Fibroblast of villous mesenchyme (primary cell): ENCODE measurements at regions not wholly inside any gene's neighbourhood (a gene's known extent, or its start where the extent isn't known, plus 50 kb on each side); places are given as distances from the start of the nearest gene placed in this dataset.

Source experiments
- DNase-seq: peaks from one replicate; pipeline ENCODE4 v3.0.0-alpha.2; 2010; ENCODE audit warnings: low read depth
- H3K4me3 ChIP-seq: 2 replicates; pipeline ENCODE4 v1.5.1; 2011; ENCODE audit warnings: low read depth, mild to moderate bottlenecking, low read length
- CTCF ChIP-seq: IDR thresholded peaks from 2 replicates; pipeline ENCODE4 v1.5.1; 2012; ENCODE audit warnings: low read depth, mild to moderate bottlenecking, low read length; ENCODE audit not compliant: insufficient read depth

DNA sequence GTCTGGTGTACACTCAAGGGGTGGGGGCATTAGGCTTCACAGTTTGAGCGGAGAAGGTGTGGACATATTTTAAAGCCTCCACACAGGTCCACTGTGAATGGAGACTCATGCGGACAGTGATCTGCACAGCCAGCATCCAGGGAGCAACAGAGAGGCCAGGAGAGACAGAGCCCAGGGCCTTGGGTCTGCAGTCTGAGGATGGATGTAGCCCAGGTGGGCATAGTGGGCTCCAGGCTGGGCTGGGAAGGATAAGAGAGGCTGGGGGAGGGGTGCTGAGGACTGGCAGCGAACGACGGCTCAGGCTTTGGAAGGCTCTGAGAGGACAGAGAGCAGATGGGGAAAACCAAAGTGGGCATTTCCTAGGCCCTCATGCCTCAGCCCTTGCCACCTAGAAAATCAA lies 128.8 kb downstream of the PAPOLA start:
- DNase-seq: no peak
- no peak for TF ChIP-seq CTCF
- no peak overlapping the region for H3K4me3 ChIP-seq

GRCh38 chr14:96631621-96632362 lies 129.6 kb downstream of the PAPOLA start:
- TF ChIP-seq CTCF: no peak
- H3K4me3 ChIP-seq: no peak overlapping the region
- DNase-seq: no peak

- TF ChIP-seq CTCF: no peak
- no peak for DNase-seq
- H3K4me3 ChIP-seq: no peak overlapping the region
Measured at GRCh38 chr14:96632363-96632758, 130.2 kb downstream of the PAPOLA start.

GRCh38 chr14:96633096-96633495 lies 130.9 kb downstream of the PAPOLA start:
- TF ChIP-seq CTCF: no peak
- H3K4me3 ChIP-seq: no peak overlapping the region
- DNase-seq: no peak

DNA sequence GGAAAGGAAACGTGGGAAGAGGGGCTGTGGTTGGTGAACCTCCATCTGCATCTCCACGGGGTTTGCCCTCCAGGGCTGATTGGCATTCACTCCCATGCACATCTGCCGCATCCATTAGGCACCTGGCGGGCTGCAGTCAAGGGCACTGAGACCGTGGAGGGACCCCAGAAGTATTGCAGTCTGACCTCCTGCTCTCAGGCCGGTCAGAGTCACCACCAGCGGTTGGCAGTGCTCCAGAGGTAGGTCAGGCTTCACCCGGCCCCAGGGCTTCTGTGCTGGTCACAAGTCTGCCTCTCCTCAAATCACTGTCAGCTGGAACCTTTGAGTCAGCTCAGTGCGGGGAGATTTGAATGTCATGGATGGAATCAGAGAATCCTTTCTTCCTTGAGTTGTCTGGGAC lies 132.3 kb downstream of the PAPOLA start:
- no peak for DNase-seq
- H3K4me3 ChIP-seq: no peak overlapping the region
- TF ChIP-seq CTCF: no peak

DNA sequence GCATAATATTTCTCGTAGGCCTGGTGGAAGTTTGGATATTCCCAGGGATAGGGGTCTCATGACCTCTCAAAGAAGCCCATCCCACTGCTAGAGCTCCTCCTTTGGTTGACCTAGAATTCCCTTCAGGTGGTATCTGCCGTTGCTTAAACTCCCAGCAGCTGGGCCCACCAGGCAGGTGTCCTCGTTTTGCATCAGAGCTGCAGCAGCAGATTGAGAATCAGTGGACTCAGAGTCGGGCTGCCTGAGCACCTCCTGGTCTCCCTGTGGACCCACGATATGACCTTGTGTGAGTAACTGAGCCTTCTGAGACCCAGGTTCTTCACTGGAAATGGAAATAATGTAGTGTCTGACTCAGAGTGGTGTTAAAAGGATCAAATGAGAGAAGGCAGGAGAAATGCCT lies 132.7 kb downstream of the PAPOLA start:
- no peak for DNase-seq
- TF ChIP-seq CTCF: no peak
- no peak overlapping the region for H3K4me3 ChIP-seq

GRCh38 chr14:96635850-96636249 lies 133.7 kb downstream of the PAPOLA start:
- no peak overlapping the region for H3K4me3 ChIP-seq
- TF ChIP-seq CTCF: no peak
- DNase-seq: no peak
